Posterior cingulate gyrus (tissue), 11 donors: ENCODE measurements at regions not wholly inside any gene's neighbourhood (a gene's known extent, or its start where the extent isn't known, plus 50 kb on each side); places are given as distances from the start of the nearest gene placed in this dataset.
A peak's percentile ranks its signal among the peaks of the same experiment; 100 is the strongest.
"Not testable (repeated sequence)": the region's sequence is repeated elsewhere in the genome, so short reads cannot be mapped to it uniquely, and the experiment has no call there.

Experiments
- DNase-seq, 10 donors: peaks; one replicate each; pipeline versions ENCODE4 v3.0.0 to v3.0.0-alpha.2; 2020 to 2021; ENCODE audit warnings: mixed read lengths in 3 of 10
- intact Hi-C: fragments of 100-400 bp; cut with DNase I; formaldehyde crosslinking; loops from one replicate; pipeline ENCODE4 v1.15.1; 2023

GRCh38 chr4:120005527-120005926, 61.1 kb downstream of the MAD2L1 start:
- DNase-seq, result no peak
- intact Hi-C loops, result no loop called here

DNA sequence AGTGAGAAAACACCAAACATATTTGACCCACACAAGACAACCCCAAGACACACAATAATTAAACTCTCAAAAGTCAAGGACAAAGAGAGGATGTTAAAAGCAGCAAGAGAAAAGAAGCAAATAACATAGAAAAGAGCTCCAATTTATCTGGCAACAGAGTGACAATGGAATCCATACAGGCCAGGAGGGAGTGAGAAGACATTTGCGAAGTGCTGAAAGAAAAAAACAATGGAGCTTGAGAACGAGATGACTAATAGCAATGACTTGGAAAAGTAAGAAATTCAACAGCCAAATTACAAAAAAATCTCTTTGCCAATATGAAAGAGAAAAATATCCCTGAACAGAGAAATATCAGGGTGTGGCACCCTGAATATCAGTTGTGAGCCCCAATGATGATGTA, 61.6 kb downstream of the MAD2L1 start:
- intact Hi-C loops, result no loop called here
- no peak for DNase-seq

GRCh38 chr4:120004054-120004453, 62.6 kb downstream of the MAD2L1 start:
- DNase-seq, result no peak
- intact Hi-C loops, result loop anchor here (5.0 kb wide), 1 partner anchor 118 kb away; no protein-coding TSS in a partner anchor

GRCh38 chr4:120003193-120003592, 63.5 kb downstream of the MAD2L1 start:
- intact Hi-C loops, result loop anchor here (5.0 kb wide), 1 partner anchor 119 kb away; no protein-coding TSS in a partner anchor
- no peak for DNase-seq

DNA sequence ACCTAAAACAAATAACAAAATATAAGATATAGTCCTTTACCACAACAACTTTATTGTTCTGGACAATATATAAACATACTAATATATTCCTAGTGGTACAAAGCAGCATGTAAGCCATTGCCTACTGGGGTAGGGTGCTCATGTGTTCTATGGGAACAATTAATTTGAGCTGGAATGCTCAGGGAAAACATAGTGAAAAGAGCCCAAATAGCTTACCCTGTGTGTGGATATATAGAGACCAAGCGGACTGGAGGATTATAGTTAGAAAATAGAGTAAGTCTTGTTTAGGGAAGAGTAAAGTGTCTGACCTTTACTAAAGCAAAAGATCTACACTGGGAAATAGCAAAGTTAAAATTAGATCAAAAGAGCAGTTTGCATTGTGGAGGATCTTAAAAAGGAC, 64.8 kb downstream of the MAD2L1 start:
- intact Hi-C loops, result loop anchor here (5.0 kb wide), 1 partner anchor 120 kb away; no protein-coding TSS in a partner anchor
- no peak for DNase-seq

DNA sequence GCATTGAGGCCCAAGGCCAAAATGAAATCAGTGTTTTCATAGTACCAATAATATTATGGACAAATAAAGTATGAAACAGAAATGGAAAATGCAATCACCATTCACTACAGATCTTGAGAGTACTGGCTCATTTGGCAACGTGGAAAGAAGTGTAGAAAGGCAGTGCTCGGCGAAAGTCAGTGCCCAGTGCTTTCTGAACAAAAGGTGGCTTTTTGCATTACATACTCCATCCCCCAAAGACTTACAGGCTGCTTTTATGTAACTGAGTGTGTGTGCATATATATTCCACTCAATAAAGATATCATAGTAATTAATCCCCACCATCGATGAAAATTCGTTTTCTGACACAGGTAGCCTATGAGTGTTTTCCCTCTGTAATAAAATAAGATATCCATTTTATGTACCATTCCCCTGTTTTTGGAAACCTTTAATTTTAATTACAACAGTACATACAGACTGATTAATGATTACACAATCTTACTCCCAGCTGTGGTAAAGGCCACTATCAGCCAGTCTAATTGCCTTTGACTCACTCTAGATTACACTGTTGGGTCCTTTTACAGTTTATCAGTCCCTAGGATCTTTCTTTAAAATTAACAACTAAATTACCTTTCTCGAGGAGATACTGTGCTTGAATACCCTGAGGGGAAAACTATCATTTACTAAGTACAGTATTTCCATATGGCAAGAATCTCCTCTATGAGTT, 65.9 kb downstream of the MAD2L1 start:
- intact Hi-C loops, result loop anchor here (5.0 kb wide), 1 partner anchor 122 kb away; no protein-coding TSS in a partner anchor
- DNase-seq, result no peak

GRCh38 chr4:119996024-119996423, 70.6 kb downstream of the MAD2L1 start:
- intact Hi-C loops, result not testable (repeated sequence)
- DNase-seq, result peak in 2 of 10 donors; percentile 74 to 79

DNA sequence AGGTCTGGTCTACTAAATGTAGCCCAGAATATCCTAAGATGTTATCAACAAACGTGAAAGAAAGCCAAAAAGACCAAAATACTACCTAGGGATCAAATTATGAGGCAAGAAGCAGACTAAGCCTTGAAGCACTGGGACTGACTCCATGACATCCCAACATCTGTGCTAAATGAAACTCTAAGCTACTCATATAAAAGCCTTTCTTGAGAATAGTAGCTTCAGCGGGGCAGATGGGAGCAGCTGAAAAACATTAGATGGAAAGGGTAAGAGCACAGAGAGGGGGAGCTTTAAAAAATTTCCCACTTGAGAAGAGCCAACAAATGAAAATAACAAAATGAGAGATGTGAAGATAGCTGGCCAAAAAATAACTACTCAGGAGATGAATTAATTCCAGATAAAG, 81.7 kb downstream of the MAD2L1 start:
- intact Hi-C loops, result no loop called here
- DNase-seq, result no peak

DNA sequence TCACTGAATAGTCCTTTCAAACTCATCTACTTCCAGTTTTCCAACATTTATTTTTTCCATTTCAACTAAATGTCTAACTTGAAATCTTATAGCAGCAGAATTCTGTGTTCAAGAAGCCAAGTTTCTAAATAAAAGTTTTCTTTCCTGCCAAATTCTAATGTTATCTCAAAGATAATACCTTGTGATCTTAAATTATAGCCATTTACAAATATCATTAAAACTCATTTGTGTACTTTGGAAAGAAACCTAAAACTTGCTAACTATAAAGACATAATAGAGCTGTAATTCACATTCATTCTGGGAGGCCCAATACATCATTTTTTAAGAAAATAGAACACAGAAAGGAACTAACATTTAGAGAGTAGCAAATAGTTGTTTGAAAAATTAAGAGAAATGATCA, 83.9 kb downstream of the MAD2L1 start:
- intact Hi-C loops, result no loop called here
- no peak for DNase-seq

DNA sequence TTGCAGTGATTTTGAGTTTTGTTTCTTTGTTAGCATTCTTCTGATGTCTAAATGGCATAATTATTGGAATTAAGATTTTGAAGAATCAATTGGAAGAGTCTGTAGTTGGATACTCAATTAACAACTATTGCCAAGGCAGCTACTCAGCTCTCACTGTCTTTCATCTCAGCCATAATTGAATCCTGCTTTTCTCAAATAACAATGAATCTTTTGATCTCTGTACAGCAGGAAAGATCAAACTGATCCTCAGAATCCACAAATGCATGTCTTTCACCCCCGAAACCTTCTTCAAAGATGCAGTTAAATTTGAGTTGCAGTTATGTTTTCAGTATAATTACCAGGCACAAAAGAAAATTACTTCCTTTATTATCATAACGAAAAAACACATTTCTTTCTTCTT, 86.2 kb downstream of the MAD2L1 start:
- intact Hi-C loops, result no loop called here

GRCh38 chr4:119977076-119977940, 89.3 kb downstream of the MAD2L1 start:
- intact Hi-C loops, result no loop called here
- no peak for DNase-seq

More for the DNA sequence above, 86.2 kb downstream of the MAD2L1 start:
- no peak for DNase-seq

DNA sequence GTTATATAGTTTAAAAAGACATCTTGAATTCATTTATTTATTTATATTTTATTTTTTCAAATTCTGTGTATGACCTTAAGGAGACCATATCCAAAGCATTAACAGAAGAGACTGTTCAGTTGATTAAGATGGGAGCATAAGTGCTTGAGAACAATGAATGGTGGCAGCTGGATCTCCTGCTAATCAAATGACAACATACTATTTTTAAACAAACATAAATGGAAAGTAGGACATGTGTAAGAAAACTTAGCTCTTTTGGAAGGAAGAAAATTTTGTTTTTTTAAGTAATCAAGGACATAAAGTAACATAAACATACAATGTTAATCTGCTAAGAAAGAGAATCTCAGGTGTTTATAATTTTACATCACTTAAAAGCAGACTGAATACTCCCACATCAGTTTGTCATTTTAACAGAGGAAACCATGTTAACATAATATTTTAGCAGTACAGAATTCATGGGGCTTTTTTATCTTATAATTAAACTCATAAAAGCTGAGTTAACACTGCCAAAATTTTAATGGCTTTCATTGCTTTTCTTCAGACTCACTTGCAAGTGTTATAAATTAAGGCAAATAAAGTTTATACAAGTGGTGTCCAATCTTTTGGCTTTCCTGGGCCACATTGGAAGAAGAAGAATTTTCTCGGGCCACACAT, 95.1 kb downstream of the MAD2L1 start:
- no peak for DNase-seq
- intact Hi-C loops, result no loop called here

GRCh38 chr4:119962631-119963030, 104.0 kb downstream of the MAD2L1 start:
- intact Hi-C loops, result no loop called here
- no peak for DNase-seq

- DNase-seq, result no peak
- intact Hi-C loops, result no loop called here
These were observed 107.7 kb downstream of the MAD2L1 start for GRCh38 chr4:119958983-119959382.

DNA sequence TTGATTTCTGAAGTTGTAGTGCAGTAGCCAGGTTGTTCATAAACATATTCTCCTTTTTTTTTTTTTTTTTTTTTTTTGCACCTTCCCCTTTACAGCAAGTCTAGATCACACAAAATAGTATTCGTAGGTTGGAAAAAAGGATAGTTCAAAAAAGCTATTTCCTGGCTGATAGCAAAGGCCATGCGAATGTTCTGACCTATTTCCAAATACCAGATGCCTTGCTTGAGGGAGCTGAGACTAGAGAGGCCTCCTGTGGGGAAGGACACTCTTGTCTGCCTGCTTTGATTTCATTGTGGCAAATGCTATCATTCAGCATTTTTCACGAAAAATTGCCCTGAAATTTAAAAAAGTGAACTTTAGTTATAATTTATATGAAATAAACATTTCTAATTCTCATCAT, 111.4 kb downstream of the MAD2L1 start:
- DNase-seq, result no peak
- intact Hi-C loops, result no loop called here

- intact Hi-C loops, result not testable (repeated sequence)
- peak in 1 of 10 donors; percentile 55 for DNase-seq
These were observed 112.2 kb downstream of the MAD2L1 start for GRCh38 chr4:119954487-119954886.

DNA sequence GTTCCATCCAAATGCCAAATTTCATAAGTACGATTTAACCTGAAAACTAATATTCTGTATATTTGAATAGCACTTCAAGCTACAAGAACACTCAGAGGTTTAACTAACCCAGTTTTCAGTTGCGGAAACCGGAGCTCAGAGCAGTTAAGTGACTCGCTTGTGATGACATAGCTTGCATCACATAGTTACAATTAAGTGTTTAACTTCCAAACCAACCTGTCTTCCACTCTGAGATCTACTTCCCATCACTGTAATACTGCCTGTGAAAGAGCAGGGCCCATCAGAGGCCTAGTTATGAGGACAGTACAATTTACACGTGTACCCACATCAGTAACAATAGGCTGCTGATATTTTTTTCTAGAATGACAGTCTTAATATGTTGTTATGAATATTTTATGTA, 120.3 kb downstream of the MAD2L1 start:
- no peak for DNase-seq
- intact Hi-C loops, result no loop called here

GRCh38 chr4:119942806-119943205, 123.8 kb downstream of the MAD2L1 start:
- DNase-seq, result no peak
- intact Hi-C loops, result no loop called here

GRCh38 chr4:119940557-119940956, 126.1 kb downstream of the MAD2L1 start:
- no peak for DNase-seq
- intact Hi-C loops, result no loop called here

DNA sequence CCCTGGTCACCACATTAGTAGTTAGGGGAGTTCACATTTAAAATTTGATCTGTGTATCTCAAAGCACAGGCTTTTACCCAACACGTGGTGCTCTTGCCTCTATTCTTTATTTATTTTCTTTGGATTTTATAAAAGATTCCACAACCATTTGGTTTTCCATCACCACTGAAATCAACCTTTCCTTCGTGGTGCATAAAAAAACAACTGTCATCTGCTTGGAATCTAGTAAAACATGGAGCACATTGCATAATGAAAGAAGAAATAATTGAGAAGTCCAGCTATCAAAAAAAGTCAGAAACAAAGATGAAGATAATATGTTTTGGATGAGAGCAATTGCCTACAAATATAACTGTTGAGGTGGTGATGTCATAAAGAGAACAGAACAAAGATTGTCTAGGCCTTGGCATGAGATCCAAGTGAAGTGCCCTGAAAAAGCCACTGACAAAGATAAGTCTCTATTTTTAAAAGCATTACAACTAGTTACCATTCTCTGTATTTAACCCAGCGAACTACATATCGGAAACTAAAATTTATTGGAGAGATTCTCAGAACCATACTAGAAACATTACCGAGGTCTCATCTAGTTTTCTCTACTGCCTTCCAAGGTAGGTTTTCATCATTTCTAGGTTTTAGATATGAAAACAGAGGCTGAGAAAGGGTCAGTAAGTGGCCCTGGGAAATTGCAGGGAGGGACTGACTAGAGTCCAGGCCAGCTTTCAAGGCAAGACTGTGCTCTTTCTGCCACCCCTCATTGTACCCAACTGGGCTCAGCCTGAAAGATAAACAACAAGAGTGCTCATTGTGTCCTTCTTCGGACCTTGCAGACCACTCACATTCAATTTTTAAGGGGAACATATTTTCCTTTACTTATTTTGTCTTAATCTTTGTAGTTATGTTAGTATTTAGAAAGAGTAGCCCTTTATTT, 127.3 kb downstream of the MAD2L1 start:
- DNase-seq, result no peak
- intact Hi-C loops, result no loop called here
